ENCODE measurements at regions not wholly inside any gene's neighbourhood (a gene's known extent, or its start where the extent isn't known, plus 50 kb on each side); places are given as distances from the start of the nearest gene placed in this dataset.
"Not testable (repeated sequence)": the region's sequence is repeated elsewhere in the genome, so short reads cannot be mapped to it uniquely, and the experiment has no call there.

DNA sequence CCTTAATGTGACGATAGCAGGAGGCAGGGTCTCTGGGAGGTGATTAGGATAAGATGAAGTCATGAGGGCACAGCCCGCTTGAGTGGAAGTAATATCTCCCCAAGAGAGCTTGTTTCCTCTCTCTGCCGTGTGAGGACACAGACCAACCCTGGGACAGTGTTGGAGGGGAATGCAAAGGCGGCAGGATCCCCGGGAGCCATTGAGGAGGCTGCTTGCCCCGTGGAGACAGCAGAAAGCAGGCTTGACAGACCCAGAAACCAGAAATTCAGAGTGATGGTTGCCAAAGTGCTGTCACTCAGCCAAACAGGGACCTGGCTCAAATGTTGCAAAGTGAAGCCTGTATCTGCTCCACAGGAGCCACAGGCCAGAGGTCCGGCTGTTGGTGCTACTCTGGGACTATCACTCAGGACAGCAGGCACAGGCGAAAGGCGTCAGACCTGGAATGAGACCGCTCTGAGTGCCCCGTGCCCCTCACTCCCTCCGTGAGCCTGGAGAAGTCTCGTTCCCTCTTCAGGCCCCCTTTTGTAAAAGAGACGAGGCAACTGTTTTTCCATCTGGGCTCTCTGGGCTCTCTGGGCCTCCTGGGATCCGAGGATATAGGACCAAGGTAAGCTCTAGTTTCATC, 96.6 kb upstream of the VANGL1 start:
- no peak overlapping the region for H3K27ac Mint-ChIP-seq
- no peaks in the 10 kb centered on the region for H3K36me3 Mint-ChIP-seq (ENCODE audit: low read depth)
- H3K27me3 Mint-ChIP-seq = peaks cover 7% of the 10 kb centered on the region
- peaks cover 8% of the 10 kb centered on the region for H3K4me1 Mint-ChIP-seq (ENCODE audit: low read depth)
- no peaks in the 10 kb centered on the region for H3K9me3 Mint-ChIP-seq
- H3K4me3 Mint-ChIP-seq = no peak overlapping the region

DNA sequence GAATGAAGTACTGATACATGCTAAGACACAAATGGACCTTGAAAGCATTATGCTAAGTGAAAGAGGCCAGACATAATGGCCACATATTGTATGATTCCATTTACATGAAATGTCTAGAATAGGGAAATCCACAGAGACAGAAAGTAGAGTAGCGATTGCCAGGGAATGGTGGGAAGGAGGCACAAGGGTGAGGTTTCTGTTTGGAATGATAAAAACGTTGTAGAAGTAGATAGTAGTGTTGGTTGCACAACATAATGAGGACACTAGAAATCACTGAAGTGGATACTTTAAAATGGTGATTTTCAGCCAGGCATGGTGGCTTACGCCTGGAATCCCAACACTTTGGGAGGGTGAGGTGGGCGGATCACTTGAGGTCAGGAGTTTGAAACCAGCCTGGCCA, 97.6 kb upstream of the VANGL1 start:
- H3K36me3 Mint-ChIP-seq (ENCODE audit: low read depth) = no peaks in the 10 kb centered on the region
- H3K4me3 Mint-ChIP-seq = no peak overlapping the region
- H3K27ac Mint-ChIP-seq = no peak overlapping the region
- peaks cover 8% of the 10 kb centered on the region for H3K4me1 Mint-ChIP-seq (ENCODE audit: low read depth)
- peaks cover 5% of the 10 kb centered on the region for H3K9me3 Mint-ChIP-seq
- peaks cover 7% of the 10 kb centered on the region for H3K27me3 Mint-ChIP-seq

DNA sequence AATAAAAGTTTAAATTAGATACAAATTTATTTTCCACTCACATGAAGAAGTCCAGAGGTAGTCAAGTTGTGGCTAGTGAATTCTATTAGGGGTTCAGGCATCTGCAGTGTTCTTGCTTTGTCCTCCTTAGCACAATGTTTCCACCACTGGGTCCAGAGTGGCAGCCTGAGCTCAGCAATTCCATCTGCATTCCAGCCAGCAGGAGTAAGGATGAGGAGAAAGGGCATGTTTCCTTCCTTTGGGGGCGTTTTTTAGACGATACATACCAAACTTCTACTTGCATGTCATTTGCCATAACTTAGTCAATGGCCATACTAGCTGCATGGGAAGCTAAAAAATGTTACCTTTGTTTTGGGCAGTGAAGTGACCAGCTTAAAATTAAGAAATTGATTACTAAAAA, 98.5 kb upstream of the VANGL1 start:
- no peaks in the 10 kb centered on the region for H3K36me3 Mint-ChIP-seq (ENCODE audit: low read depth)
- peaks cover 8% of the 10 kb centered on the region for H3K4me1 Mint-ChIP-seq (ENCODE audit: low read depth)
- H3K9me3 Mint-ChIP-seq = peaks cover 5% of the 10 kb centered on the region
- peaks cover 7% of the 10 kb centered on the region for H3K27me3 Mint-ChIP-seq
- no peak overlapping the region for H3K4me3 Mint-ChIP-seq
- no peak overlapping the region for H3K27ac Mint-ChIP-seq

DNA sequence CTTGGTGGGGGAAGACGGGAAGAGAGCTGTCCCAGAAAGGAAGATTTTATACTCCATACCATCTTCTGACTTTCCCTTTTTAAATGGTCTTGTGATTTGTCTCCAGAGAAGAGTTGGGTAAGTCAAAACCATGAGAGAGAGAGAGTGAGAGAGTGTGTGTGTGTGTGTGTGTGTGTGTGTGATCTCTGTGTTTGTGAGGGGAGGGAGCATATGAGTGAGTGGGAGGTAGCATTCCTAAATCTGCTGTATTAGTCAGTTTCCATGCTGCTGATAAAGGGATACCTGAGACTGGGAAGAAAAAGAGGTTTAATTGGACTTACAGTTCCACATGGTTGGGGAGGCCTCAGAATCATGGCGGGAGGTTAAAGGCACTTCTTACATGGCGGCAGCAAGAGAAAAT, 102.0 kb upstream of the VANGL1 start:
- H3K36me3 Mint-ChIP-seq (ENCODE audit: low read depth) = no peaks in the 10 kb centered on the region
- H3K9me3 Mint-ChIP-seq = peaks cover 5% of the 10 kb centered on the region
- H3K4me3 Mint-ChIP-seq = no peak overlapping the region
- peaks cover 7% of the 10 kb centered on the region for H3K27me3 Mint-ChIP-seq
- H3K4me1 Mint-ChIP-seq (ENCODE audit: low read depth) = no peaks in the 10 kb centered on the region
- H3K27ac Mint-ChIP-seq = no peak overlapping the region

DNA sequence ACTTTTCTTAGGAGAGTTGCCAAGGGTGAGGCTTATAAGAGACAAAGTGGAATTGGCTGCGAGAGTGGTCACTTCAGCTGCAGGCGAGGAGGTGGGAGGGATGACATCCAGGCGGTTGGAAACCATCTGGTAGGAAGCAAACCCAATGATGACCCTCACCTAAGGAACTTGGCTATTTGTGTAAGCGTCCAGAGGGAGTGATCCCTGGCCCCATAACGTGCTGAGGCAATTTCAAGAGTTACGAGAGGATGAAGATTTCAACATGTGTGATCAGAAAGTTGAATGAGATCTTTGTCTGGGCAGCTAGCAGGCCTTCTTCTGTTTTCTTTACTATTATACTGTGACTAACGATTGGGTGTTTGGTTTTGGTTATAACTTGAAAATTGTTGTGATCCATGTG, 102.7 kb upstream of the VANGL1 start:
- no peak overlapping the region for H3K4me3 Mint-ChIP-seq

DNA sequence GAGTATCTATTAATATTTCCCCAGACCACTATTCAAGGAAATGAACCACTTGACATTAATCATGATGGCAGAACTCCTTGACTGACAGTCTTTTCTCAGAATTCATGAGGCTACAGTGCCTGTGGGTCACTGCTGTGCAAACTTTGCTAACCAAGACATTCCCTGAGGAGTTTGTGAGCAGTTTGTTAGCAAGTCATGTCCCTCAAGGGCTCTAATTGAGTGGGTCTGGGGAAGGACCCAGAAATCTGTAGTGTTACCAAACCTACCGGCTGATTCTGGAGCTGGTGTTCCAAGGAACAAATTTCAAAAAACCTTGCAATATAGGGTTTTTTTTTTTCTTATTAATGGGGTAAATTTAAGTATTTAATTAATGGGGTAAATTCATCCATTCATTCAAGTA, 103.2 kb upstream of the VANGL1 start:
- Mint-ChIP-seq H3K4me1 (ENCODE audit: low read depth) (no peaks in the 10 kb centered on the region), H3K9me3 (peaks cover 5% of the 10 kb centered on the region), H3K27me3 (peaks cover 3% of the 10 kb centered on the region), H3K27ac (no peak overlapping the region), H3K36me3 (ENCODE audit: low read depth) (no peaks in the 10 kb centered on the region), H3K4me3 (no peak overlapping the region)

More for the DNA sequence above, 102.7 kb upstream of the VANGL1 start:
- H3K9me3 Mint-ChIP-seq = peaks cover 5% of the 10 kb centered on the region
- H3K36me3 Mint-ChIP-seq (ENCODE audit: low read depth) = no peaks in the 10 kb centered on the region
- H3K4me1 Mint-ChIP-seq (ENCODE audit: low read depth) = no peaks in the 10 kb centered on the region
- H3K27ac Mint-ChIP-seq = no peak overlapping the region
- H3K27me3 Mint-ChIP-seq = peaks cover 5% of the 10 kb centered on the region

DNA sequence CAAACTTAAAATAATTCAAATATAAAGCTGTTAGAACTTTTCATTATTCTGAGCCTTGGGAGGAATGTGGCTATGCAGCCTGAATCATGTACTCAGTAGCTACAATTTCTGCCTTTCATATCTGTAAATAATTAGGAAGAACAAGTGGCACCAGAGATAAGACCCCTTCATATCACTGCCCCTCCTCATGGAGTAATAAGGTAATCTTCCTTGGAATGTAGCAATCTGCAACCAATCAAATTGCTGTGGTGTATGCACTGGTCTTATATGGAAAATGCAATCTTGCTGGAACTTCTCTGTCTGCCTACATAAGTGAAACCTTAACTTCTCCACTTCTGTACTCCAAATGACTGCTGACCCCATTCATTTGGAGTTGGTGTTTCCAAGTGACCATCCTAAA, 104.4 kb upstream of the VANGL1 start:
- Mint-ChIP-seq H3K4me1 (ENCODE audit: low read depth) (no peaks in the 10 kb centered on the region), H3K27ac (no peak overlapping the region), H3K9me3 (peaks cover 5% of the 10 kb centered on the region), H3K4me3 (no peak overlapping the region), H3K36me3 (ENCODE audit: low read depth) (no peaks in the 10 kb centered on the region), H3K27me3 (no peaks in the 10 kb centered on the region)

DNA sequence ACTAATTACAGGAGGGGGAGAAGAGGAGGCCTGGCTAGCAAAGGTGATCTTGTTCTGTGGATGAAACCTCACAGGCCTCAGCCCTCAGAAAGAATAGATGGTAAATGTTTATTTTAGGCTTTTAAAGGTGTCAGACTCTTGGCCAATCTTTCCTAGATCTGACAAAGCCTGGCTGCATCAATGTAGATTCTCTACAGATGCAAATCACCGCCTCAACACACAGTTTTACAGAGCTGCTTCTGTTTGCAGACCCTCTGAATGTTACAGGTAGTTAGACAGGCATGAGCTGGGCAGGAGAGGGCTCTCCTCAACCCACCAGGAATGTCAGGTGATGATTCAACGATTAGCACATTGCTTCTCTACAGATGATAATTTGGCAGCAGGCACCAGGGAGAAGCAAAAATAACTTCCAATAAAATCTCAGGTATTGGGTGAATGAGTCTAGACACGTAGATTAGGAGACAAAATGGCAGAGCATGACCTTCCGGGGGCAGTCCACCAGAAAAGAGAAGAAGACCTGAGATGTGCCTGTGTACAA, 105.4 kb upstream of the VANGL1 start:
- H3K4me3 Mint-ChIP-seq = no peak overlapping the region
- no peak overlapping the region for H3K27ac Mint-ChIP-seq
- no peaks in the 10 kb centered on the region for H3K4me1 Mint-ChIP-seq (ENCODE audit: low read depth)
- peaks cover 5% of the 10 kb centered on the region for H3K9me3 Mint-ChIP-seq
- no peaks in the 10 kb centered on the region for H3K27me3 Mint-ChIP-seq
- H3K36me3 Mint-ChIP-seq (ENCODE audit: low read depth) = no peaks in the 10 kb centered on the region

DNA sequence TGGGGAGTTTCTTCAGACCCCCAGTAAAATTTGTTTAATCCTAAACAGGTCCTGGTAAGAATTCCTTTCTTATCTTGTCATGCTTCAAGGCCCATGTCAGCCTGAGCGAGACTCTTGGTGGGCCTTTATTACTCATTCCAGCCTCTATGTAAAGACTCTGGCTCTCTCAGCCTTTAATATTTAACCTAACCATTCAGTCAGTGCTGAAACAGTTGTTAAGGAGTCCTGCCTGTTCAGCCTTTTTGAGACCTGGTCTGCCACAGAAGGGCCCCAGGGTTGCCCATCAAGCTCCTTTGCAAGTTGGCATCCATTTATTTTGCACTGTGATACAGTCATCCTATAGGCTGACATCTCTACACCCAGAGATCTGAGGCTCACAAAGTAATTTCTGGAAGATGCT, 107.7 kb upstream of the VANGL1 start:
- Mint-ChIP-seq H3K27ac (no peak overlapping the region), H3K4me1 (ENCODE audit: low read depth) (no peaks in the 10 kb centered on the region), H3K36me3 (ENCODE audit: low read depth) (no peaks in the 10 kb centered on the region), H3K27me3 (no peaks in the 10 kb centered on the region), H3K4me3 (no peak overlapping the region), H3K9me3 (no peaks in the 10 kb centered on the region)

DNA sequence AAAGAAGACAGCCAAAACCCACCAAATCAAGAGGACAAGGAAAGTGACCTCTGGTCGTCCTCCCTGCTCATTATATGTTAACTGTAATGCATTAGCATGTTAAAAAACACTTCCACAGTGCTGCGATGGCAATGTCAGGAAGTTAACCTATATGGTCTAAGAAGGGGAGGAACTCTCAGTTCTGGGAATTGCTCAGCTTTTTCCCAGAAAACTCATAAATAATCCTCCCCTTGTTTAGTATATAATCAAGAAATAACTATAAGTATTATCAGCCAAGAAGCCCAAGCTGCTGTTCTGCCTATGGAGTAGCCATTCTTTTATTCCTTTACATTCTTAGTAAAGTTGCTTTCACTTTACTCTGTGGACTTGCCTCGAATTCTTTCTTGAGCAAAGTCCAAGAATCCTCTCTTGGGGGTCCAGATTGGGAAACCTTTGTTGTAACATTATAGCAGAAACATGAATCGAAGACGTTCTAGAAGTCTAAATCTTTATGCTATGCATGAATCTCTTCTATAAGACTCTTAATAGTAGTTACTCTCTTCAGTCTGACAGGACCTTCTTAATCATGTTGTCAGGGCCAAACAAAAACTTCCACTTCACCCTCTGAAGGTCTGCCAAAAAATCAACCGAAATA, 110.0 kb upstream of the VANGL1 start:
- H3K27ac Mint-ChIP-seq = no peak overlapping the region
- H3K9me3 Mint-ChIP-seq = no peaks in the 10 kb centered on the region
- H3K27me3 Mint-ChIP-seq = no peaks in the 10 kb centered on the region
- H3K36me3 Mint-ChIP-seq (ENCODE audit: low read depth) = no peaks in the 10 kb centered on the region
- H3K4me3 Mint-ChIP-seq = no peak overlapping the region
- H3K4me1 Mint-ChIP-seq (ENCODE audit: low read depth) = no peaks in the 10 kb centered on the region

DNA sequence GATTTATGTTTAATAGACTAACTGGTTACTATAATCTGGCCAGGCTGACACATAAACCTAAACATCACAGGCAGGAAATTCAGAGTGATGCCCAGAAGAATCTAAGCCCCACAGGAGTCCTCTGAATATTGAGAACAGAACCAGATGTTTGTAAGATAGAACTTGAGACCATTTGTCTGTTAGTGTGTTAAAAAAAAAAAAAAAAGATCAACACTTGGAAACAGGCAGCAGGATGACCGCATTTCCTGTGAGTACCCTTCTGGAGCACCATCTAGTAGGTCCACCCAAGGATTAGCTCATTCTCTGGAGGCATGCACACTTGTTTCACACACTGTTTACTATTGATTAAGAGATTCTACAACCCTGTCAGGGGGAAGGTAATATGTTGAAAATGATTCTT, 111.4 kb upstream of the VANGL1 start:
- H3K4me3 Mint-ChIP-seq = no peak overlapping the region
- no peak overlapping the region for H3K27ac Mint-ChIP-seq
- H3K27me3 Mint-ChIP-seq = no peaks in the 10 kb centered on the region
- no peaks in the 10 kb centered on the region for H3K36me3 Mint-ChIP-seq (ENCODE audit: low read depth)
- no peaks in the 10 kb centered on the region for H3K9me3 Mint-ChIP-seq
- no peaks in the 10 kb centered on the region for H3K4me1 Mint-ChIP-seq (ENCODE audit: low read depth)

DNA sequence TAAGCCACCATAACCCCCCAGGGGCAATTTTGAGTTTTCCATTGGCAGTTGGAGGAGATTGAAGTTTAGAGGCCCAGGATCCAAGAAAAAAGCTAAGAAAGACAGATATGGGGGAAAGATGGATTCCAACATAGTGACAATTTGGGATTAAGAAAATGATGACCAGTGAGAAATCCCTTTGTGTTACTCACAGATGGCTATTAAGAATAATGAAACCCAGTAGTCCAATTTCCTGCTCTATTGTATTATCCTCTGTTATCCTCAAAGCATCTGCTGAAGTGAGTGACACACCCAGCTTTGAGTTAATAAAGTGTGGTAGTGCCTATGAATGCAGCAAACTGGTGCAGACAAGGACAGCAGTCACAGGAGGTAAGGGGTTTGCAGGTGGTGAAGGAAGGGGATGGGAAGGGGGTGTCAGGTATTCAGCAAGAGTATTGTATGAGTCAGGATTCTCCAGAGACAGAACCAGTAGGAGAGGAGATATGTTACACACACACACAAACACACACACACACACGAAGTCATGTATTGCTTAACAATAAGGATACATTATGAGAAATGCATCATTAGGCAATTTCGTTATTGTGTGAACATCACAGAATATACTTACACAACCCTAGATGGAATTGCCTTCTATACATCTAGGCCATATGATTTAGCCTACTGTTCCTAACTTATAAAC, 112.4 kb upstream of the VANGL1 start:
- Mint-ChIP-seq H3K36me3 (ENCODE audit: low read depth) (no peaks in the 10 kb centered on the region), H3K9me3 (no peaks in the 10 kb centered on the region), H3K4me3 (no peak overlapping the region), H3K27me3 (no peaks in the 10 kb centered on the region), H3K27ac (no peak overlapping the region), H3K4me1 (ENCODE audit: low read depth) (no peaks in the 10 kb centered on the region)

DNA sequence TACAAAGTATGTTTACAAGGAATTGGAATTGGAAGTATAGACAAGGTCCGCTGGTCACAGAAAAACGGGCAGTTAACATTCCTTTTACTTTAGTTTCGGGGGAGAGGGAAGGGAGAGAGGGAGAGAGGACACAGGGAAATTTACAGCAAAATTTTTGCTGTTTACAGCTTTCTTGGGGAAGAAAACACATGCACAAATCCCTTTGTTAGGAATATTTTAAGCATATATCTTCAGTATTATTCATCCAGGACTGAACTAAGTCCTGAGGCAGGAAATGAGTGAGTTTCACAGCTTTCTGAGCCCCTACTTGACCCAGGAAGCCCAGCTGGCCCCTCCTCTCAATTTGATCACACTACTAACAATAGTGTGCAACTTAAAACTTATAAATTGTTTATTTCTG, 113.4 kb upstream of the VANGL1 start:
- H3K27me3 Mint-ChIP-seq; H3K9me3 Mint-ChIP-seq; H3K4me1 Mint-ChIP-seq (ENCODE audit: low read depth); H3K36me3 Mint-ChIP-seq (ENCODE audit: low read depth); H3K4me3 Mint-ChIP-seq; H3K27ac Mint-ChIP-seq: not testable (repeated sequence)

DNA sequence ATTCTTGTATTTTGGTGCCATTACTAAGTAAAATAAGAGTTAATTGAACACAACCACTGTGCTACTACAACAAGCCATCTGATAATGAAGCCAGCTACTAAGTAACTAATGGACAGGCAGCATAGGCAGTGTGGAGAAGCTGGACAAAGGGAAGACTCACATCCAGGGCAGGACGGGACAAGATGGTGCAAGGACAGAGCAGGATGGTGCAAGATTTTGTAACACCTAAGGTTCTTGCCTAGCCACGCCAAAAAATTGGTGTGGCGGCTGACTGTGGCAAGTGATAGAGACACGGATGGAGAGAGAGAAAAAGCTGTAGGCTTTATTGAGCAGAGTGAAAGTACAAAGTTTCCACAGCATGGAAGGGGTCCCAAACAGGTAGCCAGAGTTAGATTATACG, 114.0 kb upstream of the VANGL1 start:
- no peaks in the 10 kb centered on the region for H3K27me3 Mint-ChIP-seq
- no peaks in the 10 kb centered on the region for H3K36me3 Mint-ChIP-seq (ENCODE audit: low read depth)
- H3K27ac Mint-ChIP-seq = no peak overlapping the region
- H3K9me3 Mint-ChIP-seq = no peaks in the 10 kb centered on the region
- no peaks in the 10 kb centered on the region for H3K4me1 Mint-ChIP-seq (ENCODE audit: low read depth)
- no peak overlapping the region for H3K4me3 Mint-ChIP-seq

DNA sequence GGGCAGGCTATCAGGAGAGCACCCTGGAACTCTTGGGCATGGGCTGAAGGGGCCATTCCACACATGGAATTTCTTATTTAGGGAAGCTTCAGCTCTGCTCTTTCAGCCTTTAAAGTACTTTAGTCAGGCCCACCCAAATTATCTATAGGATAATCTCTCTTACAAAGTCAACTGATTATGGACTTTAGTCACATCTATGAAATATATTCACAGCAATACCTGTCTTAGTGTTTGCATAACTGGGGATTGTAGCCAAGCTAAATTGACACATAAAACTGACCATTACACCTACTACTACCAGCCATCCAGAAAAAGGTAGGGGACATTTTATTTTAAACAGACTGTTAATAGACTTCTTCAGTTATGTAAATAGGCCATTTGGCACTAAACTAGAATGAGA, 114.9 kb upstream of the VANGL1 start:
- Mint-ChIP-seq H3K27ac (no peak overlapping the region), H3K4me1 (ENCODE audit: low read depth) (no peaks in the 10 kb centered on the region), H3K36me3 (ENCODE audit: low read depth) (no peaks in the 10 kb centered on the region), H3K27me3 (no peaks in the 10 kb centered on the region), H3K4me3 (no peak overlapping the region), H3K9me3 (no peaks in the 10 kb centered on the region)
